ENCODE measurements at regions not wholly inside any gene's neighbourhood (a gene's known extent, or its start where the extent isn't known, plus 50 kb on each side); places are given as distances from the start of the nearest gene placed in this dataset.

DNA sequence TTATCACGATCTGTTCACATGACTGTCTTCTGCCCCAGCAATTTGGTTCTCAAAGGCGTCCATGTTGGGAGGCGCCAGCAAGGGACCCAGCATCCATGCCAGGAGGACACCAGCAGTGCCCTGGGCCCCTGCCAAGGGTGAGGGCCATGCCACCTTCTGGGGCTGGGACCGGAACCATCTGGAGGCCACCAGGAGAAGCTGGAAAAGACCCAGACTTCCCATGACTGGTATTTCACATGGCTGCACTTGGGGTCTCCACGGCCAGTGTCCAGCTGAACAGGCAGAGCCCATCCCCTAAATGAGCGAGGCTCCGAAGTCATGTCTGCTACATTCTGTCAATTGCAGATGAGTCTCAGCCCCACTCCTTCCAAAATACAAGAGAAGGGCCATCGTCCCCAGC is 306.8 kb upstream of the HS6ST1 start:
- TF ChIP-seq, protein P1, sequence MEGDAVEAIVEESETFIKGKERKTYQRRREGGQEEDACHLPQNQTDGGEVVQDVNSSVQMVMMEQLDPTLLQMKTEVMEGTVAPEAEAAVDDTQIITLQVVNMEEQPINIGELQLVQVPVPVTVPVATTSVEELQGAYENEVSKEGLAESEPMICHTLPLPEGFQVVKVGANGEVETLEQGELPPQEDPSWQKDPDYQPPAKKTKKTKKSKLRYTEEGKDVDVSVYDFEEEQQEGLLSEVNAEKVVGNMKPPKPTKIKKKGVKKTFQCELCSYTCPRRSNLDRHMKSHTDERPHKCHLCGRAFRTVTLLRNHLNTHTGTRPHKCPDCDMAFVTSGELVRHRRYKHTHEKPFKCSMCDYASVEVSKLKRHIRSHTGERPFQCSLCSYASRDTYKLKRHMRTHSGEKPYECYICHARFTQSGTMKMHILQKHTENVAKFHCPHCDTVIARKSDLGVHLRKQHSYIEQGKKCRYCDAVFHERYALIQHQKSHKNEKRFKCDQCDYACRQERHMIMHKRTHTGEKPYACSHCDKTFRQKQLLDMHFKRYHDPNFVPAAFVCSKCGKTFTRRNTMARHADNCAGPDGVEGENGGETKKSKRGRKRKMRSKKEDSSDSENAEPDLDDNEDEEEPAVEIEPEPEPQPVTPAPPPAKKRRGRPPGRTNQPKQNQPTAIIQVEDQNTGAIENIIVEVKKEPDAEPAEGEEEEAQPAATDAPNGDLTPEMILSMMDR (IDR thresholded peaks at IDR 0.05; ENCODE audit: low read depth, low read length, poor library complexity, severe bottlenecking), result no peak
- TF ChIP-seq EZH2phosphoT487 (IDR thresholded peaks at IDR 0.05; ENCODE audit: borderline replicate concordance, low read length), result no peak

Measured in DOHH2 (cell line).